ENCODE measurements at regions not wholly inside any gene's neighbourhood (a gene's known extent, or its start where the extent isn't known, plus 50 kb on each side); places are given as distances from the start of the nearest gene placed in this dataset.

GRCh38 chr5:104370523-104370922 lies 807.9 kb upstream of the NUDT12 start:
- in situ Hi-C loops (cut with HindIII; ENCODE audit: low sequenced_read_pairs): no loop called here
- no peak for TF ChIP-seq CTCF (IDR thresholded peaks at IDR 0.05; ENCODE audit: low read depth, low read length, missing control alignments)
- H3K4me3 ChIP-seq (ENCODE audit: low read depth, low read length): no peak overlapping the region
- no peak for DNase-seq (ENCODE audit: low read depth)

GRCh38 chr5:104367978-104368377 lies 805.4 kb upstream of the NUDT12 start:
- TF ChIP-seq CTCF (IDR thresholded peaks at IDR 0.05; ENCODE audit: low read depth, low read length, missing control alignments): no peak
- in situ Hi-C loops (cut with HindIII; ENCODE audit: low sequenced_read_pairs): no loop called here
- no peak overlapping the region for H3K4me3 ChIP-seq (ENCODE audit: low read depth, low read length)
- DNase-seq (ENCODE audit: low read depth): no peak

- in situ Hi-C loops (cut with HindIII; ENCODE audit: low sequenced_read_pairs): no loop called here
- no peak for DNase-seq (ENCODE audit: low read depth)
- TF ChIP-seq CTCF (IDR thresholded peaks at IDR 0.05; ENCODE audit: low read depth, low read length, missing control alignments): no peak
- H3K4me3 ChIP-seq (ENCODE audit: low read depth, low read length): no peak overlapping the region
Observed at GRCh38 chr5:104363567-104363966, 801.0 kb upstream of the NUDT12 start.

GRCh38 chr5:104361932-104362331 lies 799.3 kb upstream of the NUDT12 start:
- no peak overlapping the region for H3K4me3 ChIP-seq (ENCODE audit: low read depth, low read length)
- in situ Hi-C loops (cut with HindIII; ENCODE audit: low sequenced_read_pairs): no loop called here
- no peak for DNase-seq (ENCODE audit: low read depth)
- no peak for TF ChIP-seq CTCF (IDR thresholded peaks at IDR 0.05; ENCODE audit: low read depth, low read length, missing control alignments)

- no peak for DNase-seq (ENCODE audit: low read depth)
- in situ Hi-C loops (cut with HindIII; ENCODE audit: low sequenced_read_pairs): no loop called here
- no peak overlapping the region for H3K4me3 ChIP-seq (ENCODE audit: low read depth, low read length)
- TF ChIP-seq CTCF (IDR thresholded peaks at IDR 0.05; ENCODE audit: low read depth, low read length, missing control alignments): no peak
Observed at GRCh38 chr5:104355350-104355749, 792.8 kb upstream of the NUDT12 start.

GRCh38 chr5:104353371-104353770 lies 790.8 kb upstream of the NUDT12 start:
- in situ Hi-C loops (cut with HindIII; ENCODE audit: low sequenced_read_pairs): no loop called here
- H3K4me3 ChIP-seq (ENCODE audit: low read depth, low read length): no peak overlapping the region
- DNase-seq (ENCODE audit: low read depth): no peak
- TF ChIP-seq CTCF (IDR thresholded peaks at IDR 0.05; ENCODE audit: low read depth, low read length, missing control alignments): no peak

GRCh38 chr5:104352954-104353353 lies 790.4 kb upstream of the NUDT12 start:
- no peak overlapping the region for H3K4me3 ChIP-seq (ENCODE audit: low read depth, low read length)
- DNase-seq (ENCODE audit: low read depth): no peak
- no peak for TF ChIP-seq CTCF (IDR thresholded peaks at IDR 0.05; ENCODE audit: low read depth, low read length, missing control alignments)
- in situ Hi-C loops (cut with HindIII; ENCODE audit: low sequenced_read_pairs): no loop called here
